Fibroblast of lung (primary cell): ENCODE measurements at regions not wholly inside any gene's neighbourhood (a gene's known extent, or its start where the extent isn't known, plus 50 kb on each side); places are given as distances from the start of the nearest gene placed in this dataset.

Experiments
- EZH2 ChIP-seq: IDR thresholded peaks from 2 replicates; pipeline ENCODE4 v1.5.1; 2012; ENCODE audit warnings: low read length, control low read depth, mild to moderate bottlenecking; ENCODE audit errors: missing control alignments
- TF ChIP-seq, protein P1 (sequence below), 2 donors: IDR thresholded peaks in 1 of 2; conservative IDR thresholded peaks in 1 of 2; 1 replicate in 1 of 2; 2 replicates in 1 of 2; pipeline ENCODE4 v1.5.1; 2011 to 2012; ENCODE audit warnings: low read length in 2 of 2, control low read depth in 1 of 2, inconsistent platforms in 1 of 2, low read depth in 1 of 2, mild to moderate bottlenecking in 1 of 2

GRCh38 chr6:41470029-41470330 lies 76.2 kb upstream of the FOXP4 start:
- TF ChIP-seq, protein P1, sequence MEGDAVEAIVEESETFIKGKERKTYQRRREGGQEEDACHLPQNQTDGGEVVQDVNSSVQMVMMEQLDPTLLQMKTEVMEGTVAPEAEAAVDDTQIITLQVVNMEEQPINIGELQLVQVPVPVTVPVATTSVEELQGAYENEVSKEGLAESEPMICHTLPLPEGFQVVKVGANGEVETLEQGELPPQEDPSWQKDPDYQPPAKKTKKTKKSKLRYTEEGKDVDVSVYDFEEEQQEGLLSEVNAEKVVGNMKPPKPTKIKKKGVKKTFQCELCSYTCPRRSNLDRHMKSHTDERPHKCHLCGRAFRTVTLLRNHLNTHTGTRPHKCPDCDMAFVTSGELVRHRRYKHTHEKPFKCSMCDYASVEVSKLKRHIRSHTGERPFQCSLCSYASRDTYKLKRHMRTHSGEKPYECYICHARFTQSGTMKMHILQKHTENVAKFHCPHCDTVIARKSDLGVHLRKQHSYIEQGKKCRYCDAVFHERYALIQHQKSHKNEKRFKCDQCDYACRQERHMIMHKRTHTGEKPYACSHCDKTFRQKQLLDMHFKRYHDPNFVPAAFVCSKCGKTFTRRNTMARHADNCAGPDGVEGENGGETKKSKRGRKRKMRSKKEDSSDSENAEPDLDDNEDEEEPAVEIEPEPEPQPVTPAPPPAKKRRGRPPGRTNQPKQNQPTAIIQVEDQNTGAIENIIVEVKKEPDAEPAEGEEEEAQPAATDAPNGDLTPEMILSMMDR (conservative IDR thresholded peaks at IDR 0.05 in 1 of 2, IDR thresholded peaks at IDR 0.05 in 1 of 2; ENCODE audit: low read depth in 1 of 2, low read length in 2 of 2), result no peak
- TF ChIP-seq EZH2, result no peak
